ENCODE measurements at regions not wholly inside any gene's neighbourhood (a gene's known extent, or its start where the extent isn't known, plus 50 kb on each side); places are given as distances from the start of the nearest gene placed in this dataset.

DNA sequence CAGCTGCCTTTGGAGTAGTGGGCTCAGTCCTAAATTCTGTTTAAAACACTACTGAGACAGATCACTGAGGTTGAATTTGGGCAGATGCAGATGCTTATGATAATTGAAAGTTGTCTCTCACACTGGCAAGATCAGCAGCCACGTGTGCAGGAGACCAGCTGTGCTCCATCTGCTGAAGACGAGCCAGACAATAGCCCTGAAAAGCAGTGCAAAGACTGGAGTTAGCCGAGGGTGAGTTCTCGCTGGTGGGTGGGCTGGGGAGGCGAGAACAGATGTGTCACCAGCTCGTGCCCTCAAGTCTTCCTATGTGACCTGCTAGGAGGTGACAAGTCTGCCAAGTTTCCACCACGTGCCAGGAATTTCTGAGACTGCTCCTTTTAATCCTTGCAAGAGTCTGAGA is 661.3 kb upstream of the B3GAT1 start:
- TF ChIP-seq ISL1 (CRISPR knock-in tag; IDR thresholded peaks at IDR 0.05) (no peak), ZFP30 (CRISPR knock-in tag; IDR thresholded peaks at IDR 0.05) (no peak)
- ATAC-seq = no peak

GRCh38 chr11:135069890-135070289 is 657.8 kb upstream of the B3GAT1 start:
- TF ChIP-seq GLIS3 (CRISPR knock-in tag; IDR thresholded peaks at IDR 0.05) = no peak
- TF ChIP-seq, protein P1, sequence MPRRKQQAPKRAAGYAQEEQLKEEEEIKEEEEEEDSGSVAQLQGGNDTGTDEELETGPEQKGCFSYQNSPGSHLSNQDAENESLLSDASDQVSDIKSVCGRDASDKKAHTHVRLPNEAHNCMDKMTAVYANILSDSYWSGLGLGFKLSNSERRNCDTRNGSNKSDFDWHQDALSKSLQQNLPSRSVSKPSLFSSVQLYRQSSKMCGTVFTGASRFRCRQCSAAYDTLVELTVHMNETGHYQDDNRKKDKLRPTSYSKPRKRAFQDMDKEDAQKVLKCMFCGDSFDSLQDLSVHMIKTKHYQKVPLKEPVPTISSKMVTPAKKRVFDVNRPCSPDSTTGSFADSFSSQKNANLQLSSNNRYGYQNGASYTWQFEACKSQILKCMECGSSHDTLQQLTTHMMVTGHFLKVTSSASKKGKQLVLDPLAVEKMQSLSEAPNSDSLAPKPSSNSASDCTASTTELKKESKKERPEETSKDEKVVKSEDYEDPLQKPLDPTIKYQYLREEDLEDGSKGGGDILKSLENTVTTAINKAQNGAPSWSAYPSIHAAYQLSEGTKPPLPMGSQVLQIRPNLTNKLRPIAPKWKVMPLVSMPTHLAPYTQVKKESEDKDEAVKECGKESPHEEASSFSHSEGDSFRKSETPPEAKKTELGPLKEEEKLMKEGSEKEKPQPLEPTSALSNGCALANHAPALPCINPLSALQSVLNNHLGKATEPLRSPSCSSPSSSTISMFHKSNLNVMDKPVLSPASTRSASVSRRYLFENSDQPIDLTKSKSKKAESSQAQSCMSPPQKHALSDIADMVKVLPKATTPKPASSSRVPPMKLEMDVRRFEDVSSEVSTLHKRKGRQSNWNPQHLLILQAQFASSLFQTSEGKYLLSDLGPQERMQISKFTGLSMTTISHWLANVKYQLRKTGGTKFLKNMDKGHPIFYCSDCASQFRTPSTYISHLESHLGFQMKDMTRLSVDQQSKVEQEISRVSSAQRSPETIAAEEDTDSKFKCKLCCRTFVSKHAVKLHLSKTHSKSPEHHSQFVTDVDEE (CRISPR knock-in tag; IDR thresholded peaks at IDR 0.05) = no peak
- TF ChIP-seq POU6F1 (CRISPR knock-in tag; IDR thresholded peaks at IDR 0.05; ENCODE audit: borderline replicate concordance, low read depth) = no peak
- no peak for TF ChIP-seq CSDC2 (CRISPR knock-in tag; IDR thresholded peaks at IDR 0.05)
- TF ChIP-seq SNAI2 (CRISPR knock-in tag; IDR thresholded peaks at IDR 0.05) = no peak
- no peak for TF ChIP-seq ZFP30 (CRISPR knock-in tag; IDR thresholded peaks at IDR 0.05)
- no peak for TF ChIP-seq OSR1 (CRISPR knock-in tag; IDR thresholded peaks at IDR 0.05)
- no peak for TF ChIP-seq ZC3H10 (CRISPR knock-in tag; IDR thresholded peaks at IDR 0.05)
- TF ChIP-seq, protein P2, sequence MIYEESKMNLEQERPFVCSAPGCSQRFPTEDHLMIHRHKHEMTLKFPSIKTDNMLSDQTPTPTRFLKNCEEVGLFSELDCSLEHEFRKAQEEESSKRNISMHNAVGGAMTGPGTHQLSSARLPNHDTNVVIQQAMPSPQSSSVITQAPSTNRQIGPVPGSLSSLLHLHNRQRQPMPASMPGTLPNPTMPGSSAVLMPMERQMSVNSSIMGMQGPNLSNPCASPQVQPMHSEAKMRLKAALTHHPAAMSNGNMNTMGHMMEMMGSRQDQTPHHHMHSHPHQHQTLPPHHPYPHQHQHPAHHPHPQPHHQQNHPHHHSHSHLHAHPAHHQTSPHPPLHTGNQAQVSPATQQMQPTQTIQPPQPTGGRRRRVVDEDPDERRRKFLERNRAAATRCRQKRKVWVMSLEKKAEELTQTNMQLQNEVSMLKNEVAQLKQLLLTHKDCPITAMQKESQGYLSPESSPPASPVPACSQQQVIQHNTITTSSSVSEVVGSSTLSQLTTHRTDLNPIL (CRISPR knock-in tag; IDR thresholded peaks at IDR 0.05; ENCODE audit: low read depth) = no peak
- no peak for TF ChIP-seq ZNF8 (CRISPR knock-in tag; IDR thresholded peaks at IDR 0.05)
- TF ChIP-seq TOX (CRISPR knock-in tag; IDR thresholded peaks at IDR 0.05; ENCODE audit: borderline replicate concordance) = no peak
- TF ChIP-seq ESRRG (CRISPR knock-in tag; IDR thresholded peaks at IDR 0.05) = no peak
- no peak for TF ChIP-seq PPARA (CRISPR knock-in tag; IDR thresholded peaks at IDR 0.05; ENCODE audit: borderline replicate concordance)
- no peak for ATAC-seq

DNA sequence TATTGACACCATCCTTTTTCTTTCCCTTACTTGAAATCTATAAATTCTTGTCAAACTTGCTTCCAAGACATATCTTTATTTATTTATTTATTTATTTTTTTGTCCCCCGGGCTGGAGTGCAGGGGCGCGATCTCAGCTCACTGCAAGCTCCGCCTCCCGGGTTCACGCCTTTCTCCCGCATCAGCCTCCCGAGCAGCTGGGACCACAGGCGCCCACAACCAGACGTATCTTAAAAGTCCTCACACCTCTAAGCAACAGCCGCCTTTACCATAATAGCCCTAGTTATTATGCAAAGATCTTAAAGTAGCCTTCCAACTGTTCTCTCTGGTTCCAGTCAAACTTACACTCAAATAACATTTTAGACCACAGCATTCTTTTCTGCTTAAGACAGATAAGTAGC is 657.0 kb upstream of the B3GAT1 start:
- no peak for ATAC-seq
- TF ChIP-seq TOX (CRISPR knock-in tag; IDR thresholded peaks at IDR 0.05; ENCODE audit: borderline replicate concordance) (no peak), TCF4 (CRISPR knock-in tag; IDR thresholded peaks at IDR 0.05; ENCODE audit: borderline replicate concordance) (no peak), PATZ1 (CRISPR knock-in tag; IDR thresholded peaks at IDR 0.05; ENCODE audit: borderline replicate concordance) (no peak), PPARA (CRISPR knock-in tag; IDR thresholded peaks at IDR 0.05; ENCODE audit: borderline replicate concordance) (no peak), ZC3H10 (CRISPR knock-in tag; IDR thresholded peaks at IDR 0.05) (no peak), CSDC2 (CRISPR knock-in tag; IDR thresholded peaks at IDR 0.05) (no peak), ARNTL (CRISPR knock-in tag; IDR thresholded peaks at IDR 0.05; ENCODE audit: borderline replicate concordance, low read depth) (no peak), ISL1 (CRISPR knock-in tag; IDR thresholded peaks at IDR 0.05) (no peak), ESRRG (CRISPR knock-in tag; IDR thresholded peaks at IDR 0.05) (no peak)
- TF ChIP-seq, protein P2 (CRISPR knock-in tag; IDR thresholded peaks at IDR 0.05; ENCODE audit: low read depth) = no peak

GRCh38 chr11:135062994-135063393 is 651.0 kb upstream of the B3GAT1 start:
- TF ChIP-seq PATZ1 (CRISPR knock-in tag; IDR thresholded peaks at IDR 0.05; ENCODE audit: borderline replicate concordance) (no peak), OSR1 (CRISPR knock-in tag; IDR thresholded peaks at IDR 0.05) (no peak), ESRRG (CRISPR knock-in tag; IDR thresholded peaks at IDR 0.05) (no peak), TOX (CRISPR knock-in tag; IDR thresholded peaks at IDR 0.05; ENCODE audit: borderline replicate concordance) (no peak), ZNF70 (CRISPR knock-in tag; IDR thresholded peaks at IDR 0.05) (no peak), ZC3H10 (CRISPR knock-in tag; IDR thresholded peaks at IDR 0.05) (no peak), ZFP3 (CRISPR knock-in tag; IDR thresholded peaks at IDR 0.05) (no peak), ZFP30 (CRISPR knock-in tag; IDR thresholded peaks at IDR 0.05) (no peak), TCF4 (CRISPR knock-in tag; IDR thresholded peaks at IDR 0.05; ENCODE audit: borderline replicate concordance) (no peak), PPARA (CRISPR knock-in tag; IDR thresholded peaks at IDR 0.05; ENCODE audit: borderline replicate concordance) (no peak), BACH2 (CRISPR knock-in tag; IDR thresholded peaks at IDR 0.05; ENCODE audit: borderline replicate concordance) (no peak), GLIS3 (CRISPR knock-in tag; IDR thresholded peaks at IDR 0.05) (no peak), SNAI2 (CRISPR knock-in tag; IDR thresholded peaks at IDR 0.05) (no peak)
- TF ChIP-seq, protein P2 (CRISPR knock-in tag; IDR thresholded peaks at IDR 0.05; ENCODE audit: low read depth) = no peak
- ATAC-seq = no peak
